Aorta (tissue), 5 donors: ENCODE measurements at regions not wholly inside any gene's neighbourhood (a gene's known extent, or its start where the extent isn't known, plus 50 kb on each side); places are given as distances from the start of the nearest gene placed in this dataset.

Experiments used
- ATAC-seq: fragments of 200-7000 bp; cut with Tn5 transposase; one replicate; pipeline ENCODE4 v1.9.1; 2022; ENCODE audit warnings: moderate library complexity; ENCODE audit not compliant: low FRiP score
- DNase-seq, 2 donors: peaks; one replicate each; pipeline ENCODE4 v3.0.0-alpha.2; 2020
- H3K27ac ChIP-seq, 2 donors: one replicate each; pipeline ENCODE4 v1.5.1; 2013; ENCODE audit warnings: low read length in 2 of 2, mild to moderate bottlenecking in 2 of 2, moderate library complexity in 2 of 2, control low read depth in 1 of 2, inconsistent platforms in 1 of 2, low read depth in 1 of 2
- H3K27me3 ChIP-seq, 2 donors: one replicate each; pipeline ENCODE4 v1.6.1; 2013; ENCODE audit warnings: control low read depth in 1 of 2, low read length in 1 of 2, mild to moderate bottlenecking in 1 of 2, moderate library complexity in 1 of 2; ENCODE audit not compliant: insufficient read depth in 2 of 2, control insufficient read depth in 1 of 2
- H3K36me3 ChIP-seq, 2 donors: one replicate each; pipeline ENCODE4 v1.6.1; 2013; ENCODE audit warnings: control low read depth in 1 of 2, low read length in 1 of 2, mild to moderate bottlenecking in 1 of 2; ENCODE audit not compliant: insufficient read depth in 2 of 2, control insufficient read depth in 1 of 2
- H3K4me1 ChIP-seq, 2 donors: one replicate each; pipeline ENCODE4 v1.6.1; 2013; ENCODE audit warnings: low read length in 2 of 2, control low read depth in 1 of 2, mild to moderate bottlenecking in 1 of 2, moderate library complexity in 1 of 2; ENCODE audit not compliant: insufficient read depth in 2 of 2, control insufficient read depth in 1 of 2
- H3K4me3 ChIP-seq, 2 donors: one replicate each; pipeline ENCODE4 v1.5.1; 2013; ENCODE audit warnings: low read length in 2 of 2, control low read depth in 1 of 2, mild to moderate bottlenecking in 1 of 2
- H3K9me3 ChIP-seq: one replicate; pipeline ENCODE4 v1.6.1; 2013; ENCODE audit warnings: mild to moderate bottlenecking, low read length; ENCODE audit not compliant: control insufficient read depth
- WGBS, 2 donors: extraction: QIAGEN DNeasy Blood & Tissue Kit; methylation state at CpG; one replicate each; pipeline ENCODE4 v1.1.7; 2013; 5-methylcytosine and 5-hydroxymethylcytosine counted together
- intact Hi-C, 2 donors: fragments of 100-400 bp; cut with DNase I; formaldehyde crosslinking; loops; one replicate each; pipeline versions ENCODE4 v1.14.2 to v1.15.0; 2022
- donor health status: healthy with polysubstance abuse.
- donor health status: Bipolar disorder and iron deficiency.
- donor health status: DM: no; HTN: no; CAD: no.
- donor health status: DM: no; HTN: no; CAD: no.
- donor health status: DM: yes; HTN: yes; CAD: no.

GRCh38 chr14:76696361-76696760 is 64.9 kb upstream of the VASH1 start:
- DNase-seq (no peak), ATAC-seq (no peak)
- Histone ChIP-seq H3K4me1 (peaks cover 1 to 7% of the 10 kb centered on the region in 2 donors), H3K4me3 (no peak overlapping the region), H3K27ac (no peak overlapping the region), H3K27me3 (no peaks in the 10 kb centered on the region), H3K36me3 (no peaks in the 10 kb centered on the region), H3K9me3 (no peaks in the 10 kb centered on the region)
- 91% methylated on average over 3 of the region's 3 CpGs for WGBS, 2 donors
- intact Hi-C loops = no loop called here

GRCh38 chr14:76696791-76697190 is 64.5 kb upstream of the VASH1 start:
- H3K36me3 ChIP-seq = no peaks in the 10 kb centered on the region
- intact Hi-C loops = no loop called here
- ATAC-seq (no peak), DNase-seq (no peak)
- WGBS, 2 donors = 94 to 95% methylated on average over 5 of the region's 5 CpGs
- H3K9me3 ChIP-seq = no peaks in the 10 kb centered on the region
- H3K4me1 ChIP-seq = peaks cover 1 to 10% of the 10 kb centered on the region in 2 donors
- H3K27me3 ChIP-seq = no peaks in the 10 kb centered on the region
- H3K4me3 ChIP-seq = no peak overlapping the region
- no peak overlapping the region for H3K27ac ChIP-seq

GRCh38 chr14:76697246-76697905 is 63.9 kb upstream of the VASH1 start:
- H3K4me1 ChIP-seq = peaks cover 4 to 10% of the 10 kb centered on the region in 2 donors
- intact Hi-C loops = no loop called here
- WGBS, 2 donors = 70 to 86% methylated on average over 5 of the region's 5 CpGs
- H3K36me3 ChIP-seq = no peaks in the 10 kb centered on the region
- no peaks in the 10 kb centered on the region for H3K27me3 ChIP-seq
- H3K9me3 ChIP-seq = no peaks in the 10 kb centered on the region
- DNase-seq = no peak
- H3K4me3 ChIP-seq = no peak overlapping the region
- no peak overlapping the region for H3K27ac ChIP-seq
- ATAC-seq = no peak

- Histone ChIP-seq H3K9me3 (no peaks in the 10 kb centered on the region), H3K4me3 (no peak overlapping the region), H3K27me3 (no peaks in the 10 kb centered on the region), H3K27ac (no peak overlapping the region), H3K4me1 (peaks cover 6 to 10% of the 10 kb centered on the region in 2 donors), H3K36me3 (no peaks in the 10 kb centered on the region)
- intact Hi-C loops = no loop called here
- WGBS, 2 donors = 97 to 99% methylated on average over 4 of the region's 4 CpGs
- DNase-seq (no peak), ATAC-seq (no peak)
These were observed 63.1 kb upstream of the VASH1 start for GRCh38 chr14:76698191-76698590.

GRCh38 chr14:76698631-76699030 is 62.6 kb upstream of the VASH1 start:
- 97% methylated on average over 3 of the region's 3 CpGs for WGBS, 2 donors
- H3K4me3 ChIP-seq = no peak overlapping the region
- no peaks in the 10 kb centered on the region for H3K36me3 ChIP-seq
- H3K27me3 ChIP-seq = no peaks in the 10 kb centered on the region
- H3K27ac ChIP-seq = no peak overlapping the region
- intact Hi-C loops = no loop called here
- no peak for DNase-seq
- no peak for ATAC-seq
- peaks cover 6 to 10% of the 10 kb centered on the region in 2 donors for H3K4me1 ChIP-seq
- no peaks in the 10 kb centered on the region for H3K9me3 ChIP-seq

- intact Hi-C loops = no loop called here
- ATAC-seq = no peak
- Histone ChIP-seq H3K4me1 (peaks cover 6 to 10% of the 10 kb centered on the region in 2 donors), H3K27me3 (no peaks in the 10 kb centered on the region), H3K27ac (no peak overlapping the region), H3K4me3 (no peak overlapping the region), H3K36me3 (no peaks in the 10 kb centered on the region), H3K9me3 (no peaks in the 10 kb centered on the region)
- DNase-seq = no peak
- 26 to 33% methylated on average over 6 of the region's 6 CpGs for WGBS, 2 donors
These were observed 61.9 kb upstream of the VASH1 start for GRCh38 chr14:76699209-76699938.

- Histone ChIP-seq H3K4me1 (peaks cover 6 to 10% of the 10 kb centered on the region in 2 donors), H3K36me3 (no peaks in the 10 kb centered on the region), H3K9me3 (no peaks in the 10 kb centered on the region), H3K4me3 (no peak overlapping the region), H3K27me3 (no peaks in the 10 kb centered on the region), H3K27ac (peak overlapping the region in 1 of 2 donors; percentile 13)
- intact Hi-C loops = no loop called here
- DNase-seq = no peak
- WGBS, 2 donors = 78 to 79% methylated on average over 8 of the region's 8 CpGs
- peak; percentile 51 for ATAC-seq
These were observed 61.2 kb upstream of the VASH1 start for GRCh38 chr14:76699939-76700590.

- no peak overlapping the region for H3K27ac ChIP-seq
- H3K4me3 ChIP-seq = no peak overlapping the region
- DNase-seq = no peak
- H3K4me1 ChIP-seq = peaks cover 6 to 10% of the 10 kb centered on the region in 2 donors
- H3K27me3 ChIP-seq = no peaks in the 10 kb centered on the region
- WGBS, 2 donors = 44 to 45% methylated on average over 3 of the region's 3 CpGs
- H3K36me3 ChIP-seq = no peaks in the 10 kb centered on the region
- no peaks in the 10 kb centered on the region for H3K9me3 ChIP-seq
- intact Hi-C loops = no loop called here
- ATAC-seq = no peak
These were observed 59.8 kb upstream of the VASH1 start for GRCh38 chr14:76701436-76701835.
